LNCaP clone FGC (cell line): ENCODE measurements at regions not wholly inside any gene's neighbourhood (a gene's known extent, or its start where the extent isn't known, plus 50 kb on each side); places are given as distances from the start of the nearest gene placed in this dataset.

Experiments used
- DNase-seq: peaks from one replicate; pipeline ENCODE4 v3.0.0-alpha.2; 2011; ENCODE audit warnings: low read depth
- H3K4me3 ChIP-seq: 2 replicates; pipeline ENCODE4 v1.5.1; 2011; ENCODE audit warnings: mild to moderate bottlenecking, low read depth, low read length, control low read depth
- CTCF ChIP-seq: IDR thresholded peaks from 2 replicates; pipeline ENCODE4 v1.5.1; 2012; ENCODE audit warnings: mild to moderate bottlenecking; ENCODE audit not compliant: control insufficient read depth, insufficient read depth; ENCODE audit errors: extremely low read depth

GRCh38 chr18:31213641-31214040 is 51.0 kb upstream of the DSC1 start:
- no peak for TF ChIP-seq CTCF

GRCh38 chr18:31217038-31217849 is 54.6 kb upstream of the DSC1 start:
- H3K4me3 ChIP-seq = no peak overlapping the region
- no peak for DNase-seq
- no peak for TF ChIP-seq CTCF

More at GRCh38 chr18:31213641-31214040, 51.0 kb upstream of the DSC1 start:
- no peak overlapping the region for H3K4me3 ChIP-seq
- no peak for DNase-seq

GRCh38 chr18:31218671-31219383 is 56.2 kb upstream of the DSC1 start:
- no peak for DNase-seq
- H3K4me3 ChIP-seq = no peak overlapping the region
- TF ChIP-seq CTCF = no peak

GRCh38 chr18:31219395-31219794 is 56.7 kb upstream of the DSC1 start:
- no peak for DNase-seq
- TF ChIP-seq CTCF = no peak

GRCh38 chr18:31223371-31223770 is 60.7 kb upstream of the DSC1 start:
- DNase-seq = no peak
- H3K4me3 ChIP-seq = no peak overlapping the region
- no peak for TF ChIP-seq CTCF

More at GRCh38 chr18:31219395-31219794, 56.7 kb upstream of the DSC1 start:
- no peak overlapping the region for H3K4me3 ChIP-seq

- no peak for DNase-seq
- no peak for TF ChIP-seq CTCF
Observed at GRCh38 chr18:31225668-31226067, 63.0 kb upstream of the DSC1 start.

More at GRCh38 chr18:31225668-31226067, 63.0 kb upstream of the DSC1 start:
- no peak overlapping the region for H3K4me3 ChIP-seq
